GM12873 (cell line): ENCODE measurements at regions not wholly inside any gene's neighbourhood (a gene's known extent, or its start where the extent isn't known, plus 50 kb on each side); places are given as distances from the start of the nearest gene placed in this dataset.

Source experiments
- TF ChIP-seq, protein P1 (sequence below): IDR thresholded peaks from 2 replicates; pipeline ENCODE4 v1.5.1; 2012; ENCODE audit warnings: low read depth, mild to moderate bottlenecking, moderate library complexity, low read length, control low read depth; ENCODE audit not compliant: insufficient read depth; ENCODE audit errors: missing control alignments

DNA sequence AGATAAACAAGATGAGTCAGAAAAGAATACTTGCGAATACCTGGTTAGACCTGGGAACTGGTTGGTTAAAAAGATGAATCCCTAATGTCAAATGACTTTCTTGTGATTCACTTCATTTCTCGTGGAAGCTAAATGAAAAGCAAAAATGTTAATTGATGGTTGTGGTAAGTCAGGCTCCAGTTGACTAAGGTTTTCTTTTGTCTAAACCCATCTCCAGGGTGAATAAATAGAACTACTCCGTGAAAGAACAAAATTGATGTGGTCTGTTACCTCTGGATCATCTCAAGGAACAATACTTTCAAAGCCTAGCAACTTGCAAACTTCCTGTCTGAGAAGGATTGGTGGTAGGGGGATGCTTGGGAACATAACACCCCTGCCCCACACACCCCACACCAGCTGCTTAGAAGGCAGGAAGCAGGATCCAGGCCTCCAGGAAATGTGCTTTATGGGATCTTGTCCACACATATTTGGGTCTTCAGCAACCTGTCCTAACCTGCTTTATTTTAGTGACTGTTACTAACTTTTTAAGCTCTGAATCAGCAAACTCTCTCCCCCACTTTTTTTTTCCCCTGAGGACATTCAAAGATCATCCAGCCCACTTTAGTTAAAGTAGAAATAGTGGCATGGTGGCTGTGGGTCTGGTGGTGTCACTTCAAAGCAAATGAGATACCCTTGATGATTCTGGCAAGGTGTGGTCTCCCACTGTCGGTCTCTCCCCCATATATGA is 60.4 kb upstream of the PTHLH start:
- TF ChIP-seq, protein P1, sequence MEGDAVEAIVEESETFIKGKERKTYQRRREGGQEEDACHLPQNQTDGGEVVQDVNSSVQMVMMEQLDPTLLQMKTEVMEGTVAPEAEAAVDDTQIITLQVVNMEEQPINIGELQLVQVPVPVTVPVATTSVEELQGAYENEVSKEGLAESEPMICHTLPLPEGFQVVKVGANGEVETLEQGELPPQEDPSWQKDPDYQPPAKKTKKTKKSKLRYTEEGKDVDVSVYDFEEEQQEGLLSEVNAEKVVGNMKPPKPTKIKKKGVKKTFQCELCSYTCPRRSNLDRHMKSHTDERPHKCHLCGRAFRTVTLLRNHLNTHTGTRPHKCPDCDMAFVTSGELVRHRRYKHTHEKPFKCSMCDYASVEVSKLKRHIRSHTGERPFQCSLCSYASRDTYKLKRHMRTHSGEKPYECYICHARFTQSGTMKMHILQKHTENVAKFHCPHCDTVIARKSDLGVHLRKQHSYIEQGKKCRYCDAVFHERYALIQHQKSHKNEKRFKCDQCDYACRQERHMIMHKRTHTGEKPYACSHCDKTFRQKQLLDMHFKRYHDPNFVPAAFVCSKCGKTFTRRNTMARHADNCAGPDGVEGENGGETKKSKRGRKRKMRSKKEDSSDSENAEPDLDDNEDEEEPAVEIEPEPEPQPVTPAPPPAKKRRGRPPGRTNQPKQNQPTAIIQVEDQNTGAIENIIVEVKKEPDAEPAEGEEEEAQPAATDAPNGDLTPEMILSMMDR = no peak

DNA sequence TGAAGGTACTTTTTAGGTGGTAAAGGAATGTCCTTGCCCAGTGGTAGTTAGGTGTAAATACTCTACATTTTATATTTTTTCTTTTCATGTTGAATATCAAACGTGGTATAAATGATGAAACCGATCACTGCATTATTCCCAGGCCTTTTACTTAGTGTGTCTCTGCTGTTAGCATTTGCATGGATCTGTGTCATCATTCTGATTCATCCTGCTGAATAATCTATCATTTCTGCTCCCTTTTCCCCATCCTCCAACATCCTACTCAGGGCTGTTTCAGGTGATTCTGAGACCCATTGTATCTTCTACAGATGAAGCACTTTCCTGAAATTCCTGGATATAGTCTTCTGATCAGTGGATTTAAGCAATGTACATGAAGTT is 61.0 kb upstream of the PTHLH start:
- TF ChIP-seq, protein P1 = no peak

DNA sequence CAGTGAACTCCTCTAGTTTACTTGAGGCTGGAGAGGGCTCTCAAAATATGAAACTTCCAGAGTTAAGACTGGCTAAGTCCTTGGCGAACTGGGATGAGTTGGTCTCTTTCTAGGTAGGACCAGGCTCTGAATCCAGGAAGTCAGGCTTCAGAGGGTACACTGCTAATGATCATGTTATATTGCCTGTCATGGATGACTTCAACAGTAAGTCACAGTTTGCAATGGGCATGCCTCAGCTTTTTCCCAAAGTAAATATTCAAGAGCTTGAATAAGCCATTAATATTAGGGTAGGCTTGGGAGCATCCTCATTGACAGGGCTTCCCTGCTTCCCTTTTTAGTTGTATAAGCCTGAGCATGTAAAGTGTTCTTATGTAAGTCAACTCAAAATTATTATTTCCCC is 61.7 kb upstream of the PTHLH start:
- TF ChIP-seq, protein P1 = no peak

DNA sequence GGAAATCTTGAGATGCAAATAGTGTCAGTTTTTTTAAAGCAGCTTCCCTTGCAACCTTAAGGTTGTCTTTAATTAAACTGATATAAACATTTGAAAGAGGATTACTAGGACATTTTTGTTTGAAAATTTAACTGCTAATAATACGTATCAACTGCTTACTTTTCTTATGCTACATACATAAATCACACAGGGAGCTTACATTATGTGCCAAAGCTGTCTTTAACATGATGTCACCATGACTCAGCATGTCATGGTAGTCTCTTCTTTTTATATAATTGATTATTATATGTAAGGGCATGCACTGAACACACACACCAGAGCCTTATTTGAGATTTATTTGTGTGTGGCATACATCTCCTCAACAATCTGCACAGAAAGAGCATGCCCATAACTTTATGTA is 63.0 kb upstream of the PTHLH start:
- TF ChIP-seq, protein P1 = no peak

DNA sequence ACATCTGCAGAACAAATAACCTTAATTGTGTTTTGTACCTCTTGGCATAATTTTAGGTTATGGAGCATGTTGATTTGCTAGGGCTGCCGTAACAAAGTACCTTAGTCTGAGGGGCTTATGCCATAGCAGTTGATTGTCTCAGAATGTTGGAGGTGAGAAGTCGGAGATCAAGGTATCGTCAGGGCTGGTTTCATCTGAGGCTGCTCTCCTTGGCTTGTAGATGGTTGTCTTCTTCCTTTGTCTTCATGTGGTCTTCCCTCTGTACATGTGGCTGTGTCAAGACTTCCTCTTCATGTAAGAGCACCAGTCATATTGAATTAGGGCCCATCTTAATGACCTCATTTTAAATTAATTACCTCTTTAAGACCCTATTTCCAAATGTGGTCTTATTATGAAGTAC is 64.4 kb upstream of the PTHLH start:
- TF ChIP-seq, protein P1 = no peak

DNA sequence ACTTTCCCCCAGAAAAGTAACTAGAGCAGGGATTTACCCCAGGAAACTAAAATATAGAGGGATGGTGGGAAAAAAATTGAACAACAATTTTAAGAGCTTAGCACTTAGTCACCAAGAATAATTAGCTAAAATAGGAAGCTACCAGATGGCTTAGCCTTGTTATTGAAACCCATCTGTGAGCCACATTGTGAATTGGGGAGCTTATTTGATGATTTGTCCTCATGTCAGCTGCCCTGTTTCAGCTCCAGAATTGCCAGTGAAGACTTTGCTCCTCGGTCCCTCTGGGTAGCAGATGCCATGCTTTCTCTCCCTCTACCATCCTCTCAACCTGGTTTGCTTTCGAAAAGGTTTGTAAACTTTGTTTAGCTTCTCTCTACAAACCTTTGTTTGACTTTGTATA is 67.7 kb upstream of the PTHLH start:
- TF ChIP-seq, protein P1 = no peak

DNA sequence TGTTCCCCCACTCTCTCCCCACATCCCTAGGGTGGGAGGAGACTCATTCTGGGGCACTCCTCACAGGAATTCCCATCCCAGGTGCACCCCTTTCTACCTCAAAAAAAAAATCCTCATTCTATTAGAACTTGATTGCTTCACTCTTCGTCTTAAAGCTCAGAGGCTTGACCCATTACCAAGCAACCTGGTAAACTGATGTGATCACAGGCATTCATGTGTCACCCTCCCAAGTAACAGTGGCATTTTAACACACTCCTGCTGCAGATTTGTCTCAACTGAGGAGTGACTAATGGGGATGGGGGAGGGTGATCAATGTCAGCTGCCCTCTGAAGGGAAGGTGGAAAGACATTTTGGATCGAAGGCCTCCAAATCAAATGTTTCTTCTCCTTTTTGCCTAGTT is 78.1 kb upstream of the PTHLH start:
- TF ChIP-seq, protein P1 = no peak
